ENCODE measurements at regions not wholly inside any gene's neighbourhood (a gene's known extent, or its start where the extent isn't known, plus 50 kb on each side); places are given as distances from the start of the nearest gene placed in this dataset.

GRCh38 chr6:93749191-93749590, 329.8 kb upstream of the EPHA7 start:
- no peak overlapping the region for H3K4me3 Mint-ChIP-seq
- H3K4me1 Mint-ChIP-seq = no peaks in the 10 kb centered on the region
- H3K27me3 Mint-ChIP-seq = no peaks in the 10 kb centered on the region
- H3K27ac Mint-ChIP-seq = no peak overlapping the region
- DNase-seq = no peak
- H3K36me3 Mint-ChIP-seq = no peaks in the 10 kb centered on the region
- H3K9me3 Mint-ChIP-seq = peaks cover 3% of the 10 kb centered on the region

GRCh38 chr6:93746892-93747291, 327.5 kb upstream of the EPHA7 start:
- H3K36me3 Mint-ChIP-seq = no peaks in the 10 kb centered on the region
- H3K9me3 Mint-ChIP-seq = peaks cover 6% of the 10 kb centered on the region
- no peaks in the 10 kb centered on the region for H3K4me1 Mint-ChIP-seq
- no peak overlapping the region for H3K4me3 Mint-ChIP-seq
- no peak overlapping the region for H3K27ac Mint-ChIP-seq
- H3K27me3 Mint-ChIP-seq = no peaks in the 10 kb centered on the region
- DNase-seq = no peak

- no peak for DNase-seq
- Mint-ChIP-seq H3K4me1 (no peaks in the 10 kb centered on the region), H3K36me3 (no peaks in the 10 kb centered on the region), H3K4me3 (no peak overlapping the region), H3K27me3 (no peaks in the 10 kb centered on the region), H3K27ac (no peak overlapping the region), H3K9me3 (peaks cover 6% of the 10 kb centered on the region)
Observed at GRCh38 chr6:93745306-93745705, 325.9 kb upstream of the EPHA7 start.

GRCh38 chr6:93735099-93735498, 315.7 kb upstream of the EPHA7 start:
- Mint-ChIP-seq H3K4me1 (no peaks in the 10 kb centered on the region), H3K4me3 (no peak overlapping the region), H3K9me3 (peaks cover 3% of the 10 kb centered on the region), H3K27me3 (no peaks in the 10 kb centered on the region), H3K36me3 (no peaks in the 10 kb centered on the region), H3K27ac (no peak overlapping the region)
- DNase-seq = no peak

DNA sequence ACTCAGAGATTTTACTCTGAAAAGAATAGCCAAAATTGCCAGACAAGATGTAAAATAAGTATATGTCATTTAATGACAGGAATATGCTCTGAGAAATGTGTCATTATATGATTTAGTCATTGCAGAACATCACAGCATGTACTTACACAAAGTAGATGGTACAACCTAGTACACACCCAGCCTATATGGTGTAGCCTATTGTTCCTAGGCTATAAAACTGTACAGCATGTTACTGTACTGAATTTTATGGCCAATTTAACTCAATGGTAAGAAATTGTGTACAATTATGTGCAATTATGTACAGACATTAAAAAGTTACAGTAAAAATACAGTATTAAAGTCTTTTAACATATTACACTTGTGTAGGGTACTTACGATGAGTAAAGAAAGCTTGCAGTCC, 311.9 kb upstream of the EPHA7 start:
- H3K4me3 Mint-ChIP-seq = no peak overlapping the region
- no peaks in the 10 kb centered on the region for H3K27me3 Mint-ChIP-seq
- no peaks in the 10 kb centered on the region for H3K36me3 Mint-ChIP-seq
- H3K9me3 Mint-ChIP-seq = peaks cover 3% of the 10 kb centered on the region
- DNase-seq = no peak
- no peak overlapping the region for H3K27ac Mint-ChIP-seq
- H3K4me1 Mint-ChIP-seq = no peaks in the 10 kb centered on the region

GRCh38 chr6:93728150-93728549, 308.8 kb upstream of the EPHA7 start:
- no peak overlapping the region for H3K4me3 Mint-ChIP-seq
- H3K36me3 Mint-ChIP-seq = no peaks in the 10 kb centered on the region
- no peaks in the 10 kb centered on the region for H3K9me3 Mint-ChIP-seq
- DNase-seq = no peak
- no peaks in the 10 kb centered on the region for H3K27me3 Mint-ChIP-seq
- no peak overlapping the region for H3K27ac Mint-ChIP-seq
- H3K4me1 Mint-ChIP-seq = no peaks in the 10 kb centered on the region

DNA sequence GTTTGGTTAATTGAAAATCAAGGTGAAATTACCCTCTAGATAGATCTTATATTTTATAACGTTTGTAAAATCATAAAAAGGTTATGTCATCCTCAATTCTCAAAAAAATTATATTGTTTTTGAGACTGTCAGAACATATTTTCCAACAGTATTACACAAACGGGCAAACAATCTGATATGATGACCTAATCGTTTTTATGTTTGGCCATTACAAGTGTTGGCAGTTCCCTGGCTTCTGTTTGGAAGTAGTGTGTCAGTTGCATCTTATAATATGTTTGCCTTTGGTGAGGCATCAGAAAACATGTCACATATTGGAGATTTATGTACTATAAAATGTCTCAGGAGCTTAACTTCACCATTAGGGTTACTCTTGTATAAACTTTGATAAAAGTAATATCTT, 308.1 kb upstream of the EPHA7 start:
- peaks cover 3% of the 10 kb centered on the region for H3K9me3 Mint-ChIP-seq
- H3K27me3 Mint-ChIP-seq = no peaks in the 10 kb centered on the region
- H3K4me1 Mint-ChIP-seq = no peaks in the 10 kb centered on the region
- H3K4me3 Mint-ChIP-seq = no peak overlapping the region
- no peak for DNase-seq
- H3K36me3 Mint-ChIP-seq = no peaks in the 10 kb centered on the region
- H3K27ac Mint-ChIP-seq = no peak overlapping the region

GRCh38 chr6:93721386-93722048, 302.2 kb upstream of the EPHA7 start:
- H3K27ac Mint-ChIP-seq = no peak overlapping the region
- H3K4me1 Mint-ChIP-seq = no peaks in the 10 kb centered on the region
- no peak for DNase-seq
- no peaks in the 10 kb centered on the region for H3K36me3 Mint-ChIP-seq
- no peaks in the 10 kb centered on the region for H3K27me3 Mint-ChIP-seq
- peaks cover 4% of the 10 kb centered on the region for H3K9me3 Mint-ChIP-seq
- H3K4me3 Mint-ChIP-seq = no peak overlapping the region

- no peak overlapping the region for H3K27ac Mint-ChIP-seq
- DNase-seq = no peak
- no peaks in the 10 kb centered on the region for H3K27me3 Mint-ChIP-seq
- no peaks in the 10 kb centered on the region for H3K4me1 Mint-ChIP-seq
- no peak overlapping the region for H3K4me3 Mint-ChIP-seq
- no peaks in the 10 kb centered on the region for H3K36me3 Mint-ChIP-seq
- peaks cover 18% of the 10 kb centered on the region for H3K9me3 Mint-ChIP-seq
Observed at GRCh38 chr6:93713974-93714373, 294.6 kb upstream of the EPHA7 start.

GRCh38 chr6:93703431-93703830, 284.1 kb upstream of the EPHA7 start:
- no peaks in the 10 kb centered on the region for H3K4me1 Mint-ChIP-seq

GRCh38 chr6:93701526-93701925, 282.2 kb upstream of the EPHA7 start:
- no peak for DNase-seq
- no peaks in the 10 kb centered on the region for H3K4me1 Mint-ChIP-seq
- no peak overlapping the region for H3K4me3 Mint-ChIP-seq
- no peak overlapping the region for H3K27ac Mint-ChIP-seq
- H3K9me3 Mint-ChIP-seq = peaks cover 9% of the 10 kb centered on the region
- H3K36me3 Mint-ChIP-seq = no peaks in the 10 kb centered on the region
- H3K27me3 Mint-ChIP-seq = no peaks in the 10 kb centered on the region

More at GRCh38 chr6:93703431-93703830, 284.1 kb upstream of the EPHA7 start:
- Mint-ChIP-seq H3K9me3 (peaks cover 15% of the 10 kb centered on the region), H3K27me3 (no peaks in the 10 kb centered on the region), H3K36me3 (no peaks in the 10 kb centered on the region), H3K4me3 (no peak overlapping the region), H3K27ac (no peak overlapping the region)
- no peak for DNase-seq

DNA sequence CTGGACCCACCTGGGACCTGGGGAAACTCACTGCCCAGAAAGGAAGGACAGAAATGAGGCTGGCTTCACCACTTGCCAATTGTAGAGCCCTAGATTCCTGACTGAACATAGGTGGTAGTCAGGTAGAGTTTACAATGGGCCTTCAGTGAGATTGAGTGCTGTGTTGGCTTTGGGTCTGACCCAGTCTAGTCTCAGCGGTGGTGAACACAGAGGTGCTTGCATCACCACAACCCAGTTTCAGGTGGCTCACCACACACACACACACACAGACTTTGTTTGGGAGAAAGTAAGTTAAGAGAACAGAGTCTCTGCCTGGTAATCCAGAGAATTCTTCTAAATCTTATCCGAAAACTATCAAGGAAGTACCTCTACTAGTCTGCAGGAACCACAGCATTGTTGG, 266.1 kb upstream of the EPHA7 start:
- Mint-ChIP-seq H3K4me3 (no peak overlapping the region), H3K27me3 (no peaks in the 10 kb centered on the region), H3K9me3 (peaks cover 8% of the 10 kb centered on the region), H3K4me1 (no peaks in the 10 kb centered on the region), H3K36me3 (no peaks in the 10 kb centered on the region), H3K27ac (no peak overlapping the region)
- DNase-seq = no peak

DNA sequence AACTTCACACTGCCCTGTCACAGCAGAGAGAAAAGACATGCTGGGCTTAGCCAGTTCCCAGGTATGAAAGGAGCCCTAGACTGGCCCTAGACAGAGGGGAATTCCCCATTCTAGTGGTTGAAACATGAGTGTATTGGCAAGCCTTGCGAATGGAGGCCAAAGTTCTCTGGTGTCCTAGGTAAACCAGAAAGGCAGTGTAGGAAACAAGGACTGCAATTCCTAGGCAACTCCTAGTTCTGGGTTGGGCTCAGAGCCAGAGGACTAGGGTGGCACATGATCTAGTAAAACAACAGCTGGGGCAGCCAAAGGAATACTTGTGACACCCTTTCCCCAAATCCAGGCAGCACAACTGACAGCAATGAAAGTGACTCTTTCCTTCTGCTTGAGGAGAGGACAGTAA, 265.0 kb upstream of the EPHA7 start:
- Mint-ChIP-seq H3K27me3 (no peaks in the 10 kb centered on the region), H3K4me1 (no peaks in the 10 kb centered on the region), H3K36me3 (no peaks in the 10 kb centered on the region)

GRCh38 chr6:93679836-93680235, 260.5 kb upstream of the EPHA7 start:
- H3K4me3 Mint-ChIP-seq = no peak overlapping the region
- no peak for DNase-seq
- no peaks in the 10 kb centered on the region for H3K4me1 Mint-ChIP-seq
- no peaks in the 10 kb centered on the region for H3K27me3 Mint-ChIP-seq
- no peaks in the 10 kb centered on the region for H3K36me3 Mint-ChIP-seq
- peaks cover 7% of the 10 kb centered on the region for H3K9me3 Mint-ChIP-seq
- no peak overlapping the region for H3K27ac Mint-ChIP-seq

More for the DNA sequence above, 265.0 kb upstream of the EPHA7 start:
- no peak for DNase-seq
- Mint-ChIP-seq H3K4me3 (no peak overlapping the region), H3K9me3 (peaks cover 8% of the 10 kb centered on the region), H3K27ac (no peak overlapping the region)

- no peak overlapping the region for H3K27ac Mint-ChIP-seq
- no peaks in the 10 kb centered on the region for H3K36me3 Mint-ChIP-seq
- peaks cover 5% of the 10 kb centered on the region for H3K9me3 Mint-ChIP-seq
- DNase-seq = no peak
- no peaks in the 10 kb centered on the region for H3K27me3 Mint-ChIP-seq
- H3K4me3 Mint-ChIP-seq = no peak overlapping the region
- no peaks in the 10 kb centered on the region for H3K4me1 Mint-ChIP-seq
Observed at GRCh38 chr6:93678841-93679454, 259.6 kb upstream of the EPHA7 start.

GRCh38 chr6:93677264-93677965, 258.1 kb upstream of the EPHA7 start:
- Mint-ChIP-seq H3K27me3 (no peaks in the 10 kb centered on the region), H3K4me3 (no peak overlapping the region)

More at GRCh38 chr6:93677264-93677965, 258.1 kb upstream of the EPHA7 start:
- Mint-ChIP-seq H3K9me3 (peaks cover 3% of the 10 kb centered on the region), H3K4me1 (no peaks in the 10 kb centered on the region), H3K27ac (no peak overlapping the region), H3K36me3 (no peaks in the 10 kb centered on the region)
- DNase-seq = no peak

Data from activated naive CD8-positive, alpha-beta T cell treated with anti-CD3 and anti-CD28 coated beads for 36 hours (primary cell).